NCI-H1694 (cell line): ENCODE measurements at regions not wholly inside any gene's neighbourhood (a gene's known extent, or its start where the extent isn't known, plus 50 kb on each side); places are given as distances from the start of the nearest gene placed in this dataset.

Experiments
- DNase-seq: peaks from one replicate; lab custom pipeline; 2025; lab: John Stamatoyannopoulos, UW

DNA sequence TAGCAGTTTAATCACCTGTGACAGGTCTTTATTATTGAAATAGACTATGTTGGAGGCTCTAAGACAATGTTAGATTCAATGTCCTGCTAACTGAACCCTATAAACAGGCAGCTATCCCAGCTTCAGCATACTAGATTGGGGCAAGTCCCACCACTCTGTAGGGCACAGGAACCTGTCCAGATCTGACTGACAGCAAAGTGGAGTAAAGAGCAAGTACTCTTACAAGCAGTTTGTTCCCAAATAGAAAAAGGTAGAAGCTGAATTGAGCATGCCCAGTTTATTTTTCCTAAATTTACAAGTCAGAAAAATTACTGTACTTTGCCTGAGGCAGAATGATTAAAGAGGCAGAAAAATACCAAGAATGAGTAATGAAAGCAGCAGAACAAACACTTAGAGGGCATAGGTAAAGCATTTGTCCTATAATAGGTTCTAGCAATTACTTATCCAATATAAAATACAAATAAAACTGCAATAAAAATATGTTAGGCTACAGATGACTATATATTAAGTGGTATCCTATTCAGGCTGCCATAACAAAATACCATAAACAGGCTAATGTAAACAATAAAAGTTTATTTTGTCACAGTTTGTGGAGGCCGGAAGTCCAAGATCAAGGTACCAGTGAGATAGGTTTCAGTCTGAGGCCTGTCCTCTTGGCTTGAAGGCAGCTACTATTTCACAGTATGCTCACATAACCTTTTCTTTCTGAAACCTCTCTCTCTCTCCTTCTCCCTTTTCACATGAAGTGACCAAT, 868.2 kb downstream of the C12orf50 start:
- no peak for DNase-seq

DNA sequence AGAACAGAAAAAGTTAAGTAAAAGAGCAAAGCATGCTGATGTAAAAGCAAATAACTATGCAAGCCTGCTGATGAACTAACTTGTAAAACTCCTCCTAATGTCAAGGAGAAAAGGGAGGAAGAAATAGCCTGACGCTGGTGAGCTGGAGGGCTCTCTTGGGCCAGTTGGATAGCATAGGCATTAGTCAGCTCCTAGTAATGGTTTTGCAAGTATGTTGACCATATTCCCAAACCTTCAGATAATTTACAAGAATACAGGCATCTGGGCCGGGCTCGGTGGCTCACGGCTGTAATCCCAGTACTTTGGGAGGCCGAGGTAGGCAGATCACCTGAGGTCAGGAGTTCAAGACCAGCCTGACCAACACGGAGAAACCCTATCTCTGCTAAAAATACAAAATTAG, 871.4 kb downstream of the C12orf50 start:
- no peak for DNase-seq

DNA sequence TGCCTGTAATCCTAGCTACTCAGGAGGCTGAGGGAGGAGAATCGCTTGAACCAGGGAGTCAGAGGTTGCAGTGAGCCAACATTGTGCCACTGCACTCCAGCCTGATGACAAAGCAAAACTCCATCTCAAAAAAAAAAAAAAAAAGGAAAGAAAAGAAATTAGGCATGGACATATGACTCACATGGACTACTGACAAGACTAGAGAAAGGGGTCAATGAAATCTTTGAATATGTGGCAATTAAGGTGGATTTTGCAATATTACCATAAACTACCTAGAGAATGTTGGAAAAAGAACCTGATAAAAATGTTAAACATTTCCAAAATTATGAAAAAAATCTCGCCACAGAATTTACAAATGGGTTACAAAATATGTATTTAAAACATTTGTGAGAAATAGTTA, 873.6 kb downstream of the C12orf50 start:
- DNase-seq = no peak

DNA sequence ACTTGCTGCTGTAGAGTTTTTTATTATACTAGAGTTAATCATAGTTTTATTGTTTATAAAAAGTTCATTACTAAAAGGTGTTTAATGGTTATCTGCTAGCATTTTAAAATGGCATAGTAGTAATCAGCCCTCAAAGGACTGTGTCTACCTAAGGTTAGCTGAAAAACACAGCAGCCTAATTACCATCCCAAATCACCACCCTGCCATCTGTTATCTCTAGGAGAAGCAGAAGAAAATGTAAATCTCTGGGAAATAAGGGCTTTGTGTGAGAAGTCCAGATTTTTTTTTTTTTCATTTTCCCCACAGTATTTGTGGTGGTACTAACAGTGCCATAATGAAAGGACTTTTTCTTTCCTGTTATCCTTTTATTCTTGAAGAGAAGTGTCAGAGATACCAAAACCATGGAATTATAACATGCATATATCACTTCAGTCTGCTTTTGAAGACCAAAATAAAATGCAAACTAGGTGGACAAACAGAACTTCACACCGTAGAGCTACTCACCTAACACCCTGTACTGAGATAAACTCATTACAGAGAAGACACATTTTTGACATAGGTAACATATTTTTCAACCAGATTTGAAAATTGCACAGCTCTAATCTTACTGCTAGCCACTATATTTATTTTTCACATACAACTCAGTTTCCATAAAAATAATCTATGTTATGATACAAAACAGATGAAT, 876.2 kb downstream of the C12orf50 start:
- no peak for DNase-seq

DNA sequence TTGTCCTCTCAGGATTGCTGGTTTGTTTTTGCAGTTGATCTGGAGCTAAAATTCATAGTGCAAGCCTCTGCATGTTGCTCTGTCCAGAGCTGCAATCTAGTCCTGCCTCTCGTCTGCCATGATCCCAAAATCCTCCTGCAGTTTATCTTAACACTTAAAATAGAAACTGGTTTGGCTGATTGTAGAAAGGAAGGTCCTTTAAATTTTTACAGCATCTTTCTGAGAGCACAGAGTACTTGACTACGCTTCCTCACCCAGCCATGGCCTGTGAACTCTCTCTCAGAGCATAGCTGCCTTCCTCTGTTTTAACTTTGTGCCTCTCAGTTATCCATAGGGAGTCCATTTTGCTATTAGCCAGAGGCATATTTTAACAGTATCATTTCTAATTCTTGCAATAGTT, 877.1 kb downstream of the C12orf50 start:
- DNase-seq = no peak

DNA sequence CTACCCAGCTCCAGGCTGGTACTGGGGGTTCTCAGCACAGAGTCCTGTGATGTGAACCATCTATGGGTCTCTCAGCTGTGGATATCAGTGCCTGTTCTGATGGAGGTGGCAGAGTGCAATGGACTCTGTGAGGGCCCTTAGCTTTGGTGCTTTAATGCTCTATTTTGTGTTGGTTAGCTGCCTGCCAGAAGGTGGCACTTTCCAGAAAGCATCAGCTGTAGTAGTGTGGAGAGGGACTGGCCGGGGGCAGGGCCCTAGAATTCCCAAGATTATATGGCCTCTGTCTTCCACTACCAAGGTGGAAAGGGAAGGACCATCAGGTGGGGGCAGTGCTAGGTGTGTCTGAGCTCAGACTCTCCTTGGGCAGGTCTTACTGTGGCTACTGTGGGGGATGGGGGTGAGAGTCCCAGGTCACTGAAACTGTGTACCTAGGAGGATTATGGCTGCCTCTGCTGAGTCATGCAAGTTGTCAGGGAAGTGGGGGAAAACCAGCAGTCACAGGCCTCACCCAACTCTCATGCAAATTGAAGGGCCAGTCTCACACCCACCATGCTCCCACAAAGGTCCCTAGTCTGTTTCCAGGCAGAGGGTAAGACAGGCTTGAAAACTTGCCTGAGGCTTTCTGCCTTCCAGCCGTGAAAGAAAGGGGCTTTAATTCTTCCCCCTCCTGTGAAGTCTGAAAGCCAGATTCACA, 878.1 kb downstream of the C12orf50 start:
- DNase-seq = no peak

DNA sequence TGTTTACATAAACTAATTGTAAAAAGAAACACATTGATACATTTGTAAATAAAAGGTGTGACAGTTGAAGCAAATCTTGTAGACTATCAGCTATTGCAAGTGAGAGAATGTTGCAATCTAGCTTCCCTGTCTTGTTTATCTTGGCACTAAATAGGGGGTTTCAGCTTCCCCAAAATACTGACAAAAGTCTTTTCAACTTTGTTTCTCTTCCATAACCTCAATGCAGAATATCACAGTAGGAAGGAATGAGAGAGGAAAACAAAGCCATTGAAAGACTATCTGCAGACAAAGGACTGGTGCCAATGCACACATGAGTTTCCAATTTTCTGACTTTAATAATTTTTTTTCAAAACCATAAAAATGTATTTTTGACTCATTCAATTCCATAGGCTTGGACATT, 886.2 kb upstream of the MGAT4C start:
- DNase-seq = no peak

DNA sequence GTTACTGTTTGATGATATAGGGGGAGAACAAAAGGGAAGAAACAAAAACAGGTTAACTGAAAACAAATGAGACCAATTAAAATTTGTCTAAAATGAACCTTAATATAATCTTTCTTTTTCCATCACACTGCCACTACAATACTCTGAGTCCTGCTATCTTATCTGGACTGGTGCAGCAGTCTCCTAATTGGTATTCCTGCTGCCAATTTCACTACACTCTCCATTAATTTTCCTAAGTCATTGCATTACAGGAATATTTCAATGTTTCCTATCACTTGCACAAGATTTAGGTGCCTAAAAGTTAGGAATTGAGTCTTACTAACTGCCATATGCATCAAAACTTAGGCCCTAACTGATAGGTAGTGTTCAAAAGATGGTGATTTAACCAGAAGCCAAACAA, 884.9 kb upstream of the MGAT4C start:
- no peak for DNase-seq

DNA sequence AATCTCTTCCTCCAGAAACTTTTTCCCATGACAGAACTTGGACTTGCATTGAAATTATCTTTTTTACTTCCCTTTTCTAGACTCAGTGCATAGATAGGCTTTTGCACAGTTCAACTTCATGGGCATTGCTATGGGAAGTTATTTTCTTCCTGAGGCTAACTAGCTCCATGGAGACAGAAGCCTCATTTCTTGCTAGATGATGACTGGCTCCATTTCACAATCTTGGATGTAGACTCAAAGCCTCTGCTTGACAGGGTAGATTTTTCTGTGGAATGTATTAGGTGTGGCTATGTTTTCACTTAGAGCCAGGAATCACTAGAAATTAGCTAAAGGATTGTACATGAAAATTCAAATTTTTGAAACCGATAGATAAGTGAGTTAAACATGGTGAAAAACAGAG, 884.1 kb upstream of the MGAT4C start:
- no peak for DNase-seq

DNA sequence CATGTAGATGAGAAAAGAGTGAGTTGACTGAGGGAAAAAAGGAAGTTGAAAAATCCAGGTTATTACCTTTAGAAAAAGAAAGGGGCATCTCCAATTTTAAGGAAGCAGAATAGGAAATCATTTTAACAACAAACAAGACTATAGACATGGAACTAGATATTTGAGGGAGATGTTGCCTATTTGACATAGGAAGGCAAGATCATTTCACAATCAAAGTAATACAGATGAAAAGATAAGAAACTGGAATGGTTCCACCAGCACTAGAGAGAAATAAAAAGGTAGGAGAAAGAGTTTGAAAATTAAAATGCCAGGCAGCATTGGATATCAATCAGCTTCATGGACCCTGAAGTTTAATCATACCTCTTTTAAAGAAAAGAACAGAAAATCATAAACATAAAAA, 881.0 kb upstream of the MGAT4C start:
- DNase-seq = no peak

DNA sequence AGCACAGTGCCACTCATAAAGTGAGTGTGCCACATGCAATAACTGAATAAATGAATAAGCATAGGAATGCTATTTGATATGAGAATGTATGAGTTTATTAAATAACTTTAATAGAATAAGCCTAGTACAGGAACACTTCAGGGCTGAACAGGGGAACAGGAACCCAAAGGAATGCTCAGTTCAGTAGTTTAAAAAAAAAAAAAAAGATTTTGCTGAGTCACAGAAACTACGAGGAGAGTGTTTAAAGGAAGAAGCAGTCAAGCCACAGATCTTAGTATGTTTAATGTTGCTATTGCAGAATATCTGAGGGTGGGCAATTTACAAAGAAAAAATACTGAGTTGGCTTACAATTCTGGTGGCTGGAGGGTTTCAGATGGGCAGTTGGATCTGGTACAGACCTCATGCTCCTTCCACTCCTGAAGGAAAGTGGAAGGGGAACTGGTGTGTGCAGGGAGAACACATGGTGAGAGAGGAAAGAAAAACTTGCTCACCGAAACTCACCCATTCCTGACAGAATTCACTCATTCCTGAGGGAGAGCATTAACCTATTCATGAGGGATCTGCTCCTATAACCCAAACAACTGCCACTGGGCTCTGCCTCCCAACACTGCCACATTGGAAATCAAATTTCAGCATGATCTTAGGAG, 880.3 kb upstream of the MGAT4C start:
- DNase-seq = no peak

DNA sequence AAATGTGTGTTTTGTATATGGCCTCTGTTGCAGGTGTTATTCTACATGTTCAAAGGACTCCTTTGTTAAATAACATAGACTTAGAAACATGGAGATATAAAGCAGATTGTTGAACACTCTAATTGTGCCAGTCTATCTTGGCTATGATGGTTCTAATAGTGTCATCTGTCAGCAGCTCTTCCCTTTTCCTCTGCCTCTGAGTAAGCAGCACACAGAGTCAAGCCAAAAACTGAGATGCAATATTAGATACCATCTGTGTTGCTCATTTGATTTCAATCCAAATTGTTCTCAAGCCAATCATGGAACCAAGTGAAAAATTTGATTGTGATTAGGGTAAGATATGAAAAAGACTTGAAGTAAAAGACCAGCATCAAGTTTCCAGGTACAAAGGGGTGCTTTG, 871.1 kb upstream of the MGAT4C start:
- DNase-seq = peak; percentile 80

DNA sequence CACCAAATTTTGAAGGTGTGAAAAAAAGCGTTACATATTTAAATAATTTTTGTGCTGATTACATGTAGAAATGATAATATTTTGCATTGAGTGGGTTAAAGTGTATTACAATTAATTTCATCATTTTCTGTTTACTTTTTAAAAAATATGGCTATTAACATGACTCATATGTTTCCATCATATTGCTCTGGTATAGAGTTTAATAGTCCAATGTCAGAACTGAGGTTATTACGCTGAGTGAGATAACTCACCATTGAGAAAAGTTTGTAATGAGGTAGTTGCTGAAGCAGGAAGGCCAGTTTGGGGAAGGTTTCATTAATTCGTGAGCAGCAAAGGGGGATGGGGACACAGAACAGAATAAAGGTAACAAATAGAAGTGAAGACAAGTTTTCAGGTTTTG, 865.7 kb upstream of the MGAT4C start:
- no peak for DNase-seq

DNA sequence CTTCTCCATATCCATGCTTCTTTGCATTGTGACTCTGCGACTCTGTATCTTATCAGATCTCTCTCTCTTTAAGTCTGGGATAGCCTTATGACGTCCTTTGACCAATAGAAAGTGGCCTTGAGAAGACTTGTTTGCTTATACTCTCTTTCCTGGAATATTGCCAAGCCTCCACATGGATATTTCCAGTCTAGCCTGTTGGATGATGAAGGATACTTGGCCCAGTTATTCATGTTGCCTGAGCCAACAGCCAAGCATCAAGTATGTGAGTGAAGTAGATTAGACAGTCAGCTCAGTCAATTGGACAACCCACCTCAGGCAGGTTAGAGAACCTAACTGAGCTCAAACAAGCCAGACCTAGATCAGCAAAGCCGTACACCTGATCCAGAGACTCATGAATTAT, 864.2 kb upstream of the MGAT4C start:
- DNase-seq = no peak

DNA sequence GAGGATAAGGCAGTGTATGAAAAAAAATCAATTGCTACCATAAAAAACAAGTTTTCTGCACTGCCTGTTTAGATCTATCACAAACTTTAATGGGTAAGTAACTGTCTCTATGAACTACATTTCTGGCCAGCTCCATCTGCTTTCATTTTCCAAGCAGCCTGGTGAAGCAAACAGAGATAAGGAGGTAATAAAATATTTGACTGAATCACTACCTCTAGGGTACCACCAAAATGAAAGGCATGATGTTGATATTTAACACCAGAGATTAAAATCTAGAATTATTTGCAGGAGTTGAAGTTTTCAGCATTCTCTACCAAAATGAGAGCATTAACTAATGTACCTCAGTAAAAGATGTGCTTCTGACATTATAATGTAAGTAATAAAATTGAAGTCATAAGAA, 863.5 kb upstream of the MGAT4C start:
- no peak for DNase-seq

DNA sequence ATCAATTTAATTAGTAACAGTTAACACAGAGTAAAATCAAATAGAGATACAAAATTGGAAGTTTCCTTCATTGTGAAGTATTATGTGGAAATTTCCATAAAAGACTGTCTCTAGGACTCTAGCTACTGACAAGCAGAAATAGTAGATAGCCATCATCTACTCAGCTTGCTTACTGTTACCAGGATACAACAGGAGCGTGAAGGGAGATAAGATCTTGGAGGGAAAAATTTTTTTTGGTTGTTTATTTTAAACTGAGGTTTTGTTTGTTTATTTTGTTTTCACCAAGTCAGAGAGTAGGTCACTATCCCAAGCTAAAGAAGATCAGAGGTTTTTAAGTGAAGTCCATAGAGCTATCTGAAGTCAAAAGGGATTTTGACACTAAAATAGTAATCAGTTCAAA, 861.3 kb upstream of the MGAT4C start:
- no peak for DNase-seq

DNA sequence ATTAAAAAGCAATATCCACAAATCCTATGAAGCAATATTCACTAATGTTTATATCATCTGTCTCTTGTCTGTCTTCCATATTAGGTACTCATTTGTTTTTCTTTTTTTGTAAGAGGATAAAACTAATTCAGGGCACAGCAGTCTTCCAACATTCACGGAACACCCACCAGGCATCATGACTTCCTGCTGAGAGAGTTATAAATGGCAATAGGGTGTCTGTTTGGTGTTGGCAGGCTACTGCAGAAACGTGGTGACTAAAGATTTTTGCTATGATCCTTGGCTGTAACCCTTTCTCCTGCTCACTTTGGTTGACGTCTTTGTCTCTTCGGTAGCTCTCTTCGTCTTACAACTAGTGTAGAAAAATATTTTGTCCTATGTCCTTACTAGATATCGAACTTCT, 860.6 kb upstream of the MGAT4C start:
- DNase-seq = no peak

DNA sequence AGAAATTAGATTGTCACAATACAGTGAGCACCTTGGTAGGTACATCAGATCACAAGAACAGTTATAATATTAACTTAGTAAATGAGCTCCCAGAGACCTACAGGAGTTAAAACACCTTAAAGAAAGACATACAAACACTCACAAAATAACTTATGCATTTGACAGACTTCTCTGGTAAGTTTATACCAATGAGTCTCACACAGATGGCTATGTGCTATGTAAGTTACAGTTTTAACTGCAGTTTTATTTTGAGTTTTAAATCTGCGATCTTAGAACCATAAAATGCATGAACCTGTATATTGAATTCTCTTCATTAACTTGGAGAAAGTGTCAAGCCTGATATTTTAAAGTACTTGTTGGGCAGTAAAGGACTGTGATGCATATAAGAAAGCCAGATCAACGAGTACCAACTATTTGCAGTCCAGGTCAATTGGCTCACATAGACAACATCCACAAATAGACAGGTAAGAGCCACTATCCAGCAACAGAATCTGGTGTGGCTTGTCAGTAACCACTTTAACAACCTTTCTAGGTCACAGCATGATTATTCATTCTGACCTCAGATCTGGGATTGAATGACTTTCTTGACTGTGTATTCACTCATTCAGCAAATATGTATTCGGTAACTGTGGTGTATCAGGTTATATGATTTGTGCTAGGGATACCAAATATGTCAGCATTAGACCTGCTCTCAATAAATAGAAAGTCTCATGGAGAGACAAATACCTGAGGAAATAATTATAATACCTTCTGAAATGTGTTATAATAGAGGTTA, 856.6 kb upstream of the MGAT4C start:
- DNase-seq = no peak

DNA sequence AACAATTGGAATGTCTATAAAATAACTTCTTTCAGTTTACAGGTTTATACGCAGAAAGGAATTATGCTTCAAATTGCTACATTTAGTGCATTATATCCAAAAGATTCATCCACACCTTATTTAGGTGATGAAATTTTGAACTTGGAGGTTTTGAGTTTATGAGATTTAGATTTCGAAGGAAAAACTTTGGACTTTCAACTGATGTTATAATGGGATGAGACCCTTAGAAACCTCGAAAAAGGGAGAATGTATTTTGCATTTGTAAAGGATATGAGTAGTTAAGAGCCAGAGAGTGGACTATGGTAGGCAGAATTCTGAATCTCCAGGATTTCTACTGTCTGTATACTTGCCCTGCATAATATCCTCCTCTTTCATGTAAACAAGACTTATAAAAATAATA, 851.6 kb upstream of the MGAT4C start:
- no peak for DNase-seq

DNA sequence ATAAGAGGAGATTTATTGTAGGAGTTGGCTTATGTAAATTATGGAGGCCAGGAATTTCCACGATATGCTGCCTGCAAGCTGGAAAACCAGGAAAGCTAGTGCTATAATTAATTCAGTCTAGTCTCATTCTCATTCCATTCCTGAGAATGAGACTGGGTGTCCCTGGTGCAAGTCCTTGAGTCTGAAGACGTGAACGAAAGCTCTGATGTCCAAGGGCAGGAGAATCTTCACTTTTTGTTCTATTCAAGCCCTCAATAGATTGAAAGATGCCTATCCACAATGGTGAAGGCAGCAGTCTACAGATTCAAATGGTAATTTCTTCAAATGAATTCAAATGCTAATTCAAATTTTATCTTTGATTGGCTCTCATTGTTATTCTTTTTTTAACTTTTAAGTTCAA, 851.1 kb upstream of the MGAT4C start:
- DNase-seq = no peak

DNA sequence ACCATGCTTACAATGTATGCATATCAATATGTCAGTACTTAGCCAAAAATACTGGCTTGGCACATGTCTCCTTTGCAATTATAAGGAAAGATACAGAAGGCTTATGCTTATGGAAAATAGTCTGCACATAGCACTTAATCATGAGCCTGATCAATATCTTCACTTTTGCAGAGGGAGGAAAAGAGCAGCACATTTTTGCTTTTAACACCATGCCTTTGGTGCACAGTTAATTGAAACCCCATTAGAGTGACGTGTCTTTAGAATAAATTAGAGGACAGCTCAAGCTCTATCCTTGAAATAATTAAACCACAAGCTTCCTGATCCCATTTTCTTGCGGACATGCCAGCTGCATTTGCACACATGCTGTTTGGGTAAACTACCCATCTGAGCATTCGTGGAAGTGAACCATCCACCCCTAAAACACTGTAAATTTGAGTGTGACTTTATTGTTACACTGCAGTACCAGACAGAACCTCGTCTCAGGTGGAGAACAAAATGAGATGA, 839.9 kb upstream of the MGAT4C start:
- no peak for DNase-seq

DNA sequence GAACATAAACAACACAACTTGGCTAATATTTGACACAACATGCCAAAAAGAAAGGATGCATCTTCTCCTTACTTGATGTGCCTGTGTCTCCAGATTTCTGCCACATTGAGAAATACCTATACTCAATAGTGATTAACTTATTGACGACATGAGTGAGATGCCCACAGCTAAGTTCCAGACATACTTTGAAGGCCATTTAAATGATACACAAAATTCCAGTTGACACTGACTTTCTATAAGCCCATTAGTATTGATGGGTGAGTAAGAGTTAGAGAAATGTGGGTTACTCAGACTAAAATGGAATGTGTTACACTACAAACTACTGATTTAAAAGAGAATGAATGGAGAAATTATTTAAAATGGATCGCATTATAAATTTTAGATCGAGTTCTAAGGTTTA, 838.2 kb upstream of the MGAT4C start:
- no peak for DNase-seq
